GDM1 (cell line): ENCODE measurements at regions not wholly inside any gene's neighbourhood (a gene's known extent, or its start where the extent isn't known, plus 50 kb on each side); places are given as distances from the start of the nearest gene placed in this dataset.
"Not testable (repeated sequence)": the region's sequence is repeated elsewhere in the genome, so short reads cannot be mapped to it uniquely, and the experiment has no call there.

Source experiments
- DNase-seq: peaks from one replicate; lab custom pipeline; 2025; lab: John Stamatoyannopoulos, UW

DNA sequence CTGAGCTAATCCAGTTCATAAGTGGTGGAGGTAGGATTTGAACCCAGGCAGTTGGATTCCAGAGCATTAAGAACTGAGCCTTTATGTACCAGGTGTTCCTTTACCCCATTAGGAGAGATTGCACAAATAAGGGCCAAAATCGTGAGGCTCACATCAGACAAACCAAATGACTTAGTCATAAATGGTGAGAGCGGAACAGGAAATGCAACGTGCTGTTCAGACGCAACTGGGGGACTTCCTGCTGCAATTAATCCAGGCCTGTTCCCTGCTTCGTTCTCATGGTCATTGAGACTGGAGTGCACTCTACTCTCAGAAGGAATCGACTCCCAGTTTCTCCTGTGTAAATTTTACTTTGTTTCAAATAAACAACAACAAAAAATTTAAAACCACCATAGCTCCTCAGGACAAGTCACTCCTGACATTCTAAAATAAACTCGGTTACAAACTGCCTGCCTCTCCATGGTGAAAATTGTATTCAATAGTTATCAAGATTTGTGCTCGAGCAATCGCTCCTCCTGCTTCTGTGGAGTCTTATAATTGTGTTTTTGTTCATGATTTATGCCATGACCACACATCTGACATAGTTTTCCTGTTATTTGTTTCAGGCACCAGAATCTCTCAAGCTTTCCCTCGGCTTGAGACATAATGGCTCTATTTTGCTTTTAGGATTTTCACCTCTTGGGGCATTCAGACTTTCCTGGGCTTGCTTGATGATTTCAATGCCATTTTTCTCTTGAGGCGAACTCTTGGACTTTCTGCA is 115.3 kb upstream of the BMPER start:
- no peak for DNase-seq

DNA sequence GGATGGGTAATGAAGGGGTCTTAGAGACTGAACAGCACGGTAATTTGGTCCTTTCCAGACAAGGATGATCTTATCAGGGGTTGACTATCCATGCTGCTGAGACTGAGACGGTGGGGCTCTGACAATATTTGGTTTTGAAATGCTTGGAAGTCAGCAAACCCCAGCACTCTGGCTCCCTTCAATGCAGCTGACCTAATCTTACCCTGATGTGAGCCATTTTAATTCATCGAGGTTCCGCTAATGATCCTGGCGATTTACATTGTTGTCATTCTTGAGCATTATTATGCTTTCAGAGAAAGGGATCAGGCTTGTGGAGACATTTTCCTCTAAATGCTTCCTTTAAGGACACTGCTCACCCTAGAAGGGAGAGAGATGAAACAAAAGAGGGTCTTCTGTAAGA is 114.6 kb upstream of the BMPER start:
- no peak for DNase-seq

DNA sequence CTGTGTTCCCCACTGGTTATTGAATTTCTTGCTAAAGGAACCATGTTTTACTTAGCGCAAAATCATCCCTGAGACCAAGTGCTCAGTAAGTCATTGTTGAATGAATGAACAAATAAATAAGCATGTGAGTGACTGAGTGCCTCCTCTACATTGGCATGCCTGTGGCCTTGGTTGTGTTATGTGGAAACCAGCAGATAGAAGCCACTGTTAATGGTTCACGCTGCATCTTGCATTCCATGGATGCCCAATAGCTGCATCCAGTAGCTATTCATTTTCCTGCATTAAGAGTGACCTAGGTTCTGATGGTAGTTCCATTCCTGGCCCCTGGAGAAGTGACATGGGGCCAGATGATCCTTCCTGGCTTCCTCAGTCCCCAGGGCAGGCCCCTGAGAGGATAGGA is 113.3 kb upstream of the BMPER start:
- DNase-seq: no peak

DNA sequence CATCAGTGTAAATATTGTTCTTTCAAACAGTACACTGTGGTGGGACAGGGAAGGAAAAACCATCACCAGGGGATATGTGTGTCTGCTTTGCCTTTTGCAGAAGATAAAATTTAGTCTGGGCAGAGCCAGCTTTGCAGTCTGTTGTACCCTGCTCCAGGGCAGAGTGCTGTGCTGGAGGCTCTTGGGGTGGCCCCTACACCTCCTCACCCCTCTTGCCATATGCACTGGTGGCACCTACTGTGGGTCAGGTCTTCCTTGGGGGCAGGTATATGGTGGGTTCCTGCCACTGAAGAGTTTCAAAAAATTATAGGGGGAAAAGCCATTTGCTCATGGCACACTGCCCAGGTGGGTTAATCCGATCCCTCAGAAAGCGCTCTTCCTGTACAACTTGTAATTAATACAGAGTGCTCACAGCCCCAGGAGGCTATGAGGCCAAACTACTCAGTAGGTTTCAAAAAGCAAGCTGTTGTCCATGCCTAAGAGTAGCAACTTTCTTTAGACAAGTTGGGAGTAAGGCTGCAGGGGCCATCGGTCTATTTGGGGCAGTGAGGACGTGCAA is 112.7 kb upstream of the BMPER start:
- DNase-seq: no peak

DNA sequence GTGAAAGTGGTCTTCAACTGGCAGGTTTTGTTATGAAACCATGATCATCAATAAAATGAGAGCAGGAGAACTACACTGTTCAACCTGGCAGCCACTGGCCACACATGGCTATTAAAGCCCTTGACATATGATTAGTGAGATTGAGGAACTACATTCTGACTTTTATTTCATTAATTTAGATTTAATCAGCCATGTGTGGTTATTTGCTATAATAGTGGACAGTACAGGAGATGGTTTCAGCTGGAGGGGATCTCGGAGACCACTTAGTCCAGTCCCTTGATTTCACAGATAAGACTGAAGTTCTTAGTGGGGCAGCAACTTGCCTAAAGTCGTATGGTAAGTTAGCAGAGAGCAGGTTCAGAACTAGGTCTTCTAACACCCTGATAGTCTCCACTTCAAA is 111.7 kb upstream of the BMPER start:
- no peak for DNase-seq

DNA sequence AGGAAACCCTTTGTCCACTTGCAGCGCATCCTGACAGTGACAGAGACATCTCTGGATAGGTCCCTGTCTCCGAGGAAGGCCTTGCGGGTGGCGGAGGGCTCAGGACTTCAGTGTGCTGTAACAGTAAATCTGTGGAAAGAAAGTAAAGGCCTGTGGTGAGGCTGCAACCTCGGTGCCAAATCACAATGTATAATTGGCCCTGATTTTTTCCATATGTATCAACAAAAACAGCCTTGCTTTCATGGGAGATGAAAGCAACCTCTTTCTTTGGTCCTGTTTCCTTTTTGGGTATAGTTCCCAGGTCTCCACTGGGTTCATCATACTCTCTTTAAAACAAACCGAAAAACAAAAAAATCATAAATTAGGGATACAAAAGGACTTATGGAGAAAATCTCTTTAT is 110.9 kb upstream of the BMPER start:
- DNase-seq: no peak

DNA sequence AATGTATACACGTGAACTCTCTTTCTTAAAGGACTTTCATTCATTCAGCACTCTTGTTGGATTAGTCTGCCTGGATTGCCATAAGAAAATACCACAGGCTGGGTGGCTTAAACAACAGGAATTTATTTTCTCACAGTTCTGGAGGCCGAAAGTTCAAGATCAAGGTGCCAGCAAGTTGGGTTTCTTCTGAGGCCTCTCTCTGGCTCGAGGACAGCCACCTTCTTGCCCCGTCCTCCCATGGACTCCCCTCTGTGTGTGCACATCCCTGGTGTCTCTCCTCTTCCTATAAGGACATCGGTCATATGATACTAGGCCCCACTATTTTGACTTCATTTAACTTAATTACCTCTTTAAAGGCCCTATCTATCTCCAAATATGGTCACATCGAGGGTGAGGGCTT is 110.4 kb upstream of the BMPER start:
- DNase-seq: no peak

DNA sequence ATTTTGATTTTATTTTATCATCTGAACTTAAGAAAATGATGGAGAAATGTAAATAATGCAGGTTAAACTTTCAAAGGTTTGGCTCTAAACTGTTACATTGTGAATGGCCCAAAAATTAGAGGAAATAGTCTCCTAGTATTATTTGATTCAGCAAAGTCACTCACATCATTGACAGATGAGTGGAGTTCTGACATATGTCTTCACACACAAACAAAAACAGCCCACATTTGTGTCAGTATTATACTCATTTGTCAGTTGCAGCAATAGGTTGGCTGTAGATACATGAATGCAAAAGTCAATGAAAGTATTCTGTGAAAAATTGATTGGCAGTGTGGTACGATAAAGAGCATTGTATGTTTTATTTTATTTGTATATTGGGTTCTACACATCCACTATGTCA is 108.8 kb upstream of the BMPER start:
- DNase-seq: no peak

DNA sequence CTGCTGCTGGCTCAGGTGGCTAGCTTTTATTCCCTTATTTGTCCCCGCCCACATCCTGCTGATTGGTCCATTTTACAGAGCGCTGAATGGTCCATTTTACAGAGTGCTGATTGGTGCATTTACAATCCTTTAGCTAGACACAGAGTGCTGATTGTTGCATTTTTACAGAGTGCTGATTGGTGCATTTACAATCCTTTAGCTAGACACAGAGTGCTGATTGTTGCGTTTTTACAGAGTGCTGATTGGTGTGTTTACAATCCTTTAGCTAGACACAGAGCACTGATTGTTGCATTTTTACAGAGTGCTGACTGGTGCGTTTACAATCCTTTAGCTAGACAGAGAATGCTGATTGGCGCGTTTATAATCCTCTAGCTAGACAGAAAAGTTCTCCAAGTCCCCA is 107.8 kb upstream of the BMPER start:
- not testable (repeated sequence) for DNase-seq

DNA sequence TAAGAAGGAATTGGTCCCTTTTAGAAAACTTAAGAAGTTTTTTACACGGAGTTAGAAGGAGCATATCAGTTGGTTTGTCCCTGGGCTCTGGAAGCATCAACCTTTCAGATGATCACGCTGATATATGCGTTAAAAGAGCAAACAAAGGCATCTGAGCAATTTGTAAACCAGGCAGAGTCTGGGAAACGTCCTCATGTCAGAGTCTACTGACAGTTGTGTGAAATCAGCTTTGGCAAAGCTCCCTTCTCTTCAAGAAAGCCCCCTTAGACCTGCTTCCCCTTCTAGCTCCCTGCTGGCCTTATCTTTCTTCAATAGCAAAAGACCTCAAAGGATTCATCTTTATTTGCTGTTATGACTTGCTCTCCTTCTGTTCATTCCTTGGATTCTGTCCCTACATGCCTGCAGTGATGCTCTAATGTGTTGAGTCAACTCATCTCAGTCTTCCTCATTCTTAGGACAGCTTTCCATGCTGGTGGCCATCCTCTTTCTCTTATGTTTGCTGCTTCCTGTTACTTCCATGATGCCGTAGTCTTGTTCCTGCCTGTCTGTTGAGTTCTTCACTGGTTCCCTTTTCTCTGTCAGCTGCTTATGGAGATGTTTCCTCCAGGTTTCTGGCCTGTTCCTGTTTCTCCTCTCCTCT is 106.5 kb upstream of the BMPER start:
- DNase-seq: no peak

DNA sequence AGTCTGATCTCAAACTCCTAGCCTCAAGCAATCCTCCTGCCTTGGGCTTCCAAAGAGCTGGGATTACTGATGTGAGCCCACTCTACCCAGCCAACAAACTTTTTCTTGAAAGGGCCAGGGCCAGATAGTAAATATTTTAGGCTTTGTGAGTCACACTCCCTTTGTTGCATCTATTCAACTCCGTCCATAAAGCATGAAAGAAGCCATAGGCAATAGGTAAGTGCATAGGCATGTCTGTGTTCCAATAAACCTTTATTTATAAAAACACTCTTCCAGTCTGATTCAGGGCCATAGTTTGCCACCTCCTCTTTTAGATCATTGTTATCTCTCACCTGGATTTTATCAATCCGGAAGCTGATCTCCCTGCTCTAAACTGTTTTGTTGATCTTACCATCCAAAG is 105.6 kb upstream of the BMPER start:
- DNase-seq: no peak

DNA sequence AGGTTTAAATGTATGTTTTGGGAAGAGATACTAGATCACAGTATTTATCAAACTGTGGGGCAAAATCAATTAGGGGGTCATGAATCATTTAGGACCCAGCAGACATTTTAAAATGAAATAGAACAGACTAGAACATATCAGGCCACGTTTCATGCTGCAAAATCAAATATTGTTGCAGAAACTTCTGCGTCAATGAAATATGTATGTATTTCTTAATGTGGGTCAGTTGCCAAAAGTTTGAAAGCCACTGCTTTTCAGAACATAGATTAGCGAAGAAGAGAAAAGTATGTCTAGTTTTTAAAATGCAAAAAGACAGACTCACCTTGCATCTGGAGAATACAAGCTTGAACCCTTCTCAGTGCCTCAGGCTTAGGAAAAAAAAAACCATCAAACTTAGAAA is 102.7 kb upstream of the BMPER start:
- no peak for DNase-seq

DNA sequence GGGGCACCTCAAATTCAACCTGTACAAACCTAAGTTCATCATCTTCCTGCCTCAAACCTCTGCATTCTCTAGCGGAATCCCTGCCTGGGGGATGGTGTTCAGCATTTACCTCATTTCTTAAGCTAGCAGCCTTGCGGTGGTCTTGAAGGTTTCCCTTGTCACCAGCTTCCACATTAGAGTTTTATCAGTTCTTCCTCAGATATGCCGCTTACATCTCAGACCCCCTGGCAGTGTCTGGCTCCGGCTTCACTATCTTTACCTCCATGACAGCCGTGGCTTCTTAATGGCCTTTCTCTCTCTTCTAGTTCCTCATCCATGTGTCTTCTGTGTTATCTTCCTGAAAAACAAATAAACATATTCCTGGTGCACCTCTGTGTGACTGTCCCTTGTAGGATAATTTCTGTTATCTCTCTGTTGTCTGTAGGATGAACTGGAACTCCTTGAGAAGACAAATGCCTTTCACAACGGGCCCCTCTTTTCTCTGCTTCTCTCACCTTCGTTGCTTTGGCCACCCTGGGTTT is 101.1 kb upstream of the BMPER start:
- no peak for DNase-seq

DNA sequence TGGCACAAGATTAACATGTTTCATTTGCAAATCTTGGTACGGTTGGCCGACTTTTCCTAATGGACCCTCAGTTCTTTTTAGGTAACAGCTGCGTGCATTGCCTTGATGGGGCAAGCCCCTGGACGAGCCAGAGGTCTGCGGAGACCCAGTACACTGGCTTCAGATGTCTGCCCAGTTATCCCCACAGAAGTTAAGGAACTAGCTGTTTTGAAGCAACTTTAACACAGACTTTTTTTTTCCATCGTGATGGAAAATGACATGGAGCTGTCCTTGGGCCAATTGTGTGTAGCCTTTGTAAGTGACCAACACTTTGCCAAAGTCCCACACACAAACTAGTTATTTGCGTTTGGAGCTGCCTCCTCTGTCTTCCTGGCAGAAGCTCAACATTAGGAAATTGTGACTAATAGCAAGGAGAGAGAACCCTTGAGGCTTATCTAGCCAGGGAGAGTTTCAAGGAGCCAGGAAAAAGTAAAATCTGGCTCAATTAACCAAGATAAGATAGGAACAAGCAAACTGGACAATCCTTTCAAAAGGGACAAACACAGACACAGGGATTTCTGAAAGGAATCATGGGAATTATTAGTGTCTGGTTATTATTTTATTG is 99.6 kb upstream of the BMPER start:
- no peak for DNase-seq

DNA sequence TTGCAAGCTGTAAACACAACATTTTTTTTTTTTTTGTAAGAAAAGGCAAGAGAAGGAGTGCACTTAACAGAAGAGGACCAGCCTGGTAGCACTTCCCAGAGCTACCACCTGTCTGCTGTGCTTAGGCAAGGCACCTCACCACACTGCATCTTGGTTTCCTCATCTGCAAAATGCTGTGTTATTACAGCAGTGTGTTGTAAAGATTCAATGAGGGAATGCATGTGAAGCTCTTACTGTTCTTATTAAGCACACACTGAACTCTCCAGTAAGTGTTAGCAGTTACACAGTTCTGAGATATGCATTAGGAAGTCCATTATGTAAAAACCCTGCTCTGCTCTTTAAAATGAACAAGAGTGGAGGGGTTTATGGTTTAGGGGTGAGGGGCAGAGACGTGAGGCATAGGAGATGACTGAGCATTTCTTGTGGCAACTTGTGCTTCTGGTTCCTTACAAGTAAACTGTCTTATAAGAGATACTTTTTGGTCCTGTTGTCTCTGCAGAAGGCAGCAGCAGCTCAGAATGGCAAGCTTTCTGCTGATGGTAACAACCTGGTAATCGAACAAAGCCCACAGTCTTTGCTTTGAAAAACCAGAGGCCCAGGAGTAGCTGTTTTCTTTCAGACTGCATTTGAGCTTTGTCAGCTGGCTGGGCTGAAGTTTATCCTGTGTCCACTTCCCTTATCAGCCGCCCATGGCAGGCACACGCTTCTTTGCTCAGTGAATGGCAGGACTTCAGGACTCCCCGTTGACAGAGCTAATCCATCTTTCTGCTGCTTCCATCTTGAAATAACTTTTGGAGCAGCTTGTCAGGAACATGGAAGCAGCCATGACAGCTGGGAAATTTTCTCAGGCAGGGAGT is 98.8 kb upstream of the BMPER start:
- DNase-seq: peak; percentile 39

DNA sequence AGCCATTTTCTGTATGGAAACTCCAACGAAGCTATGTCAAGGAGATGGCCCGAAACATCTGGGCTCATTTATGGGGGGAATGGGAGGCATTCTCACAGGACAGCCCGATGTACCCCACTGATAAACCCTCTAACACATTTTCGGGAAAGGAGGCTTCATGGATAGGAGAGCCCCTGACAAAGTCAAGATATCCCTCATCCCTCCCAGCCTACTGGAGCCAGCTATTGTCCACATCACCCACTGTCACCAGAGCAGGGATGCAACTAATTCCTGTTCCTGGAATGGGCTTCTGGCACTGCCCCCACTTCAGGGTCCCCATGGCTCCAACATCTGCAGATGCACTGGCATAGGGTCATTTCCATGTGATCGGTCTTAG is 98.2 kb upstream of the BMPER start:
- DNase-seq: no peak

DNA sequence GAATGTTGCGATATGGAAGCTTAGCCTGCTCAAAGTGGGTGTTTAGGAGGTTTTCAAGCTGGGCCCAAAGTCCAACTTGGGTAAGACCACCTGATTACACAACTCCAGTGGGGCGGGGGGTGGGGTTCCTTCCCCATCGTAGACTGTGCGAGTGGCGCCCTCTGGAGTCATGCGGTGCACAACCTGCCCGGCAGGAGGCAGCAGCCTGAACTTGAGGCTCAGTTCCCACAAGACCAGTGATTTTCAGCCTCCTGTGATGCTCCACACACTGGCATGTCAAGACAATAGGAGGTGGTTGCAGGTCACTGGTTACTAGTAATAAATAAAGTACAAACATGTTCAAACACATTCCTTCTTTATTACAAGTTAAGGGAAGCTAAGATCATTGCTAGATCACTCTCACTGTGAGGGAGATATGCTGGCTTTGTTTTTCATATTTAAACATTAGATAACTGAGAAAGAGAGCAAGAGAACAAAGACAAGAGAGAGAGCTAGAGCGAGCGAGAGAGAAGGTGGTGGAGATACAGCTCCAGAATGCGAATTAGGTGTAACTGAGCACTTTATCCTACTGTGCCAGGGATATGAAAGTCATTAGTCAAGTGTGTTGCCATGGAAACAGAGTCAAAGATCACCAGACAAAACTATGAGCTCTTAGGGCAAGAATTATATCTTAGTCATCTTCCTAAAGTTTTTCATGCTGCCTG is 97.4 kb upstream of the BMPER start:
- DNase-seq: no peak

DNA sequence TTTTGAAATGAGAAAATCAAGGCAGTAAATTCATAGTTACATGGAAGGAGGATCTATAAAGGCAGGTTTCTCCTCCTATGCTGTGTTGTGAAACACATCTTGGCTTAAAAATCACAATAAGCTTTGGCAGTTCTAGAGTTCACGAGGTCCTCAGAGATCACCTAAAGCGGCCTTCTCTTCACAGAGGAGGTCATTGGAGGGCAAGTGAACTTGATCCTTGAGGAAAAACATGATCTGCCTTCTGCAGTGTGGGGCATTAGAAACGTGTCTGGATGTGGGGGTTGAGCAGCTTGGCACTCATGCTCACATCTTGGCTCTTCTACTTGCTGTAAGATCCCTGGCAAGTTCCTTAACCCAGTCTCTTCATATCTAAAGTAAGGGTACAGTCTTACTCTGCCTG is 96.1 kb upstream of the BMPER start:
- no peak for DNase-seq

DNA sequence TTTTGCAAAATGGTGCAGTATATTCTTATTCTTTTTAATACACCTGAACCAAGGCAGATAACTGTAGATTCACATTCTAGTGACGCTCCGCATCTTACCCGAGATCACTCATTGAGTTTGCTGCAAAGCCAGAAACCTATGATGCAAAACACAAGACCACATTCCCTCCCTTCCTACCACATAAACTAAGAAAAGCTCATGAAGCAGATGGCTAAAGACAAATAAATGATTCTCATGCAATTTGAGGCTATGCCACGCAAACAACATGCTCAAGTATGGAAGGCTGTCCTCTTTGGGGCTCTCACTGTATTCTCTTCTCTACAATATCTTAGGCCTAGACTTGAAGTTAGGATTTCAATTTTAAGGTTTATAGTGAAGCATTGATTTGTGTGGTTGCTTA is 95.0 kb upstream of the BMPER start:
- DNase-seq: no peak

DNA sequence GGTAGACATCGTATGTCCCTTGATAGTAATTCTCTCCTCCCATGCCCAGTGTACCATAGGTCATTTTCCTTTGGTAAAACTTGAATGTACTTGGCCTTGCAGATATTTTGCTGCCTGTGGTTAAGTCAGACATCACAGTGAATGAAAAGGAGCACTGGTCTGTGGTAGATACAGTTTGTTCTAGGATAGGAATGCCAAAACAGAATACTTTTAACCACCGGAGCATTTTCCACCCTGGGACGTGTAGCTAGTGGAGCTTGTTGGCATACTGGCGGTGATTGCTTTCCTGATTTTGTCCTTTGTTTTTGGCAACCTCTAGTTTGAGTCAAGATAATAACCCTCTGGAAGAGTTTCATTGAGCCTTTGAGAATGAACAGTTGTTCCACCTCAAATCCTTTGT is 92.0 kb upstream of the BMPER start:
- no peak for DNase-seq

DNA sequence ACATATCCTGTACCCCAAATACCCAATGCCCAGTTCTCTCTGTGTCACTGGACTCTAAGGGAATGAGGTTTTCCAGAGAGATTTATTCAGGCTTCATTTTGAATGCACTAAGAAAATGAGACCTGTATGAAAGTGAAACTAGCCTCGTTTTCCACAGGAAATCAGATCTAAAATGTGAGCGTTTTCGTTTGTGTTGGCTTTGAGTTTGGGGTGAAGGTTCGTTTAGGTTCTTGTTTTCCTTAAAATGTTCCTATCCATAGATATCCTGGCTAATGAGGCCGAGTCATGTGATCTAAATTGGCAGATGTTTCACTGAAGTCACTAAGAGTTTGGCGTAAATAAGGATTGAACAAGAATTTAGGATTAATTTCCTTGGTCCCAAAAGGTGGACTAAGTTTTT is 90.9 kb upstream of the BMPER start:
- no peak for DNase-seq

DNA sequence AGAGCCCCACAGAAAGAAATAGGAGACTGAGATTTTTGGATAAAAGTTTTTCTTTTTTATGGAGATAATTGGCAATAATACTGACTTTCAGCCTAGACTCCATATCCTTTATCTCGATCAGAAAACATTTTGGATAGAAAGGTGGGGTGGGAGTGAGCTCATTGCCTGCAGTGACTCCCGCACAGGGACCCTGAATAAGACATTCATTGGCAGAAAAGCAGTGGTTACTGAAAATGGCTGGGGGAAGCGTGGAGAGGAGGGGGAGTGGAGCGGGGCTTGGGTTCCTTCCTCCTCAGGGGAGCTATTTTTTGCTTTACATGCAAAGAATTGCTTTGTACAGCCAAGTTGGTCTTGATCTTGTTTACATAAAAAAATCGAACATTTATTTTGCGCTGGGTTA is 90.4 kb upstream of the BMPER start:
- DNase-seq: peak; percentile 35
